ENCODE measurements at regions not wholly inside any gene's neighbourhood (a gene's known extent, or its start where the extent isn't known, plus 50 kb on each side); places are given as distances from the start of the nearest gene placed in this dataset.
"Not testable (repeated sequence)": the region's sequence is repeated elsewhere in the genome, so short reads cannot be mapped to it uniquely, and the experiment has no call there.

DNA sequence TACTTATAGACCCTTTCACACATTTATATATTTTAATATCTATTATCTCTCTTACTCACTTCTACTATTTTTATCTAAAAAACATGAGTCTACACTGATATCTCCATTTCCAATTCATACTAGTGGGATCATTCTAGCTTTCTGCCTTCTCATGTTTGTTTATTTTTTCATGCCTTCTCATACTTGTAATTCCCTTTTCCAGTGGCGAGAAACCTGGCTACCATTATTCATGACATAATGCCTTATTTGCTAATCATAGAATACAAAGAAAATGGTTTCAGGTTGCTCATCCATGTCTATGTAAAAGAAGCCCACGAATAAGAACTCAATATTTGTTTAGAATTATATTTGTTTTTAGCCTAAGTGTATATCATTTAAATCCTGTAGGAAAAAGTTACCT, 232.7 kb upstream of the ACTBL2 start:
- DNase-seq (ENCODE audit: low read depth, low spot score), result no peak

DNA sequence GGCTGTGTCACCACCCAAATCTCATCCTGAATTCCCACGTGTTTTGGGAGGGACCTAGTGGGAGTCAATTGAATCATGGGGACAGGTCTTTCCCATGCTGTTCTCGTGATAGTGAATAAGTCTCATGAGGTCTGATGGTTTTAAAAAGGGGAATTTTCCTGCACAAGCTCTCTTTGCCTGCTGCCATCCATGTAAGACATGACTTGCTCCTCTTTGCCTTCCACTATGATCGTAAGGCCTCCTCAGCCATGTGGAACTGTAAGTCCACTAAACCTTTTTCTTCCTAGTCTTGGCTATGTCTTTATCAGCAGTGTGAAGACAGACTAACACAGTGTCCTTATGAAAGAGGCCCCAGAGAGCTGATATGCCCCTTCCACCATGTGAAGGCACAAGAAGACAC, 230.9 kb upstream of the ACTBL2 start:
- DNase-seq (ENCODE audit: low read depth, low spot score), result not testable (repeated sequence)

DNA sequence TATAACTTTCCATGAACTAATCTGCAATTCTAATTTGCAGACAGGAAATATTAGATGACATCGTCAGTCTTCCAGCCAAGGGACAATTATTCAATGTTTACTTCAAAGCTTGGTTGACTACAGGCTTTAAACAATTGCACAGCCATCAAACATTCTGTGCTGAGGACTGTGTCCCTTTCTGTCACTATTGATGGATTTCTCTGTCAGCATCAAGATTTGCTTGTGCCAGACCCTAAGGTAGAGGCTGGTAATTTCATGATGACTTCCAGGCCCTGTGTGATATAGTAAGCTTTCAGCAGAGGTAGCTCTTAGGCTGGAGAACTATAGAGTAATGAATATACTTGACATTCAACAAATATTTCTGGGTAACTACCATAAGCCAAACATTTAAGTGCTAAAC, 229.3 kb upstream of the ACTBL2 start:
- no peak for DNase-seq (ENCODE audit: low read depth, low spot score)

DNA sequence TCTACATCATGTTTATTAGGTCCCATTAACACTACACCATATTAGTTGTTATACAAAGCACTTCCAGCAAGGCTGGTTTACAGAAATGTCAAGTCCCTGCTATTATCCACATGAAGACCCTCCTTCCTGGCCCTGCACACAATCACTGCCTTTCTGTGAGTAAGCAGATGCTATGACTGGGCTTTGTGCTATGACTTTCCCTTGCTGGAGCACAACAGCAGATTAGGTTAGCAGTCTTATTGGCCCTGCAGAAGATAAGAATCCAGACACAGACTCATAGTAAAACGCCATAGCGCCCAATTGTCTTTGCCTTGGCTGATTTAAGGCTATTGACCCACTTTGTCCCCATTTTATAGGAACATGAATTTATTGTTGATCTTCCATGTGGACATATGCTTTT, 228.9 kb upstream of the ACTBL2 start:
- DNase-seq (ENCODE audit: low read depth, low spot score), result no peak

DNA sequence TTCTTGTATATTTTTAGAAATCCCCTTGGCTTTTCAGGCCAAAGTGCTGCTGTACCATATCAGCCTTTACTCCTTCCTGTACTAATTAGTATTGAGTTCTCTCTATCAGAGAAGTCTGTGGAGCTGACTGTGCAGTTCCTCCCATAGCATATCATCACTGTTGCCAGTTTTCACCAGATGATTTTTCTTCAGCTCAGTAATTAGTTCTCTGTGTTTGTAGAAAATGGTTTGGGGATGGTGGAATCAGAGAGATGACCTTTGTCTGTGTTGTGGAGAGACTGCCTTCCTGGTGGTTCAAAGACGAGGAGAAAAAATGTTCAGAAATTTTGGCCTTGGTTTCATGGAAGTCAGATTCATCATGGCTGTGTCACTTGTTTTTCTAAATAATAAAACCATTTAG, 227.5 kb upstream of the ACTBL2 start:
- no peak for DNase-seq (ENCODE audit: low read depth, low spot score)

DNA sequence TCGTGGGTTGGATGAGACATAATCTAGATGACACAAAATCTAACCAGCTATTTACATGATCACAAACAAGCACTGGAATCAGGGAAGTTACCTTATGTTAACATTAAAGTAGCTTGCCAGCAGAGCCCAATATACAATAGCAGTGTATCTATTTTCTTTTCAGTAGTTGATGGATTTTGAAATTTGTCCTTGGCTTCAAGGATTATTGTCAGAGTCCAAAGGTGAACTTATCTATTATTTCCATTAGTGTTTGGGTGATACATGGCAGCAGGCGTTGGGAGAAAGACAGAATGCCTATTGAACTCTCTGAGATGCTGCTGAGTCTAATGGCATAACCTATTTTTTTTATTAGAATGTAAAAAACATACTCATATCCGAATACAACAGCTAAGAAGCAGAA, 223.2 kb upstream of the ACTBL2 start:
- no peak for DNase-seq (ENCODE audit: low read depth, low spot score)

DNA sequence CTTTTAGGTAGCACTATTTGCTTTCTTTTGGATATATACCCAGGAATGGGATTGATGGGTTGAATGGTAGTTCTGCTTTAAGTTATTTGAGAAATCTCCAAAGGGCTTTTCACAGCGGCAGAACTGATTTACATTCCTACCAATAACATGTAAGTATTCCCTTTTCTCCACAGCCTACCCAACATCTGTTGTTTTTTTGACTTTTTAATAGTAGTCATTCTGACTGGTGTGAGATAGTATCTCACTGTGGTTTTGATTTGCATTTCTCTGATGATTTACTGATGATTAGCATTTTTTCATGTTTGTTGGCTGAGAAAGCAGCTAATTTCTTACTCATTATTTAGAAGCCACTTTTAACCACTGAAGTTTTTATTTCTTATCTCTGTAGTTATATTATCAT, 221.1 kb upstream of the ACTBL2 start:
- no peak for DNase-seq (ENCODE audit: low read depth, low spot score)

DNA sequence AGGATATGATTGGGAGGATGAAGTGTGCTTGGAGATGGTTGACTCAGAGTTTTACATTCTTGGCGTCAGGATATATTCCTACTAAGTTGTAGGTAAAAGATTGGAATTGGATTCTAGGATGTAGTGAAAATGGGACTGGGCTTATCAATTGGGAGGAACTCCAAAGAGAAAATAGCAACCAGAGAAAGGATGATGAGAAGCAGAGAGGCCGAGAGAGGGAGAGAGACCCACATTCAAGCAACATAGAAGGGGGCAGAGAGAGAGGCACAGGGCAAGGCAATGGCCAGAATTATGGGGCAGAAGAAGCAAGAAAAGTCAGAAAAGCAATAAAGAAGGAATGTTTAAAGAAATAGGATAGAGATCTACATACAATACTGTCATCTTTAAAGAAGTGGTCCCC, 217.9 kb upstream of the ACTBL2 start:
- no peak for DNase-seq (ENCODE audit: low read depth, low spot score)

DNA sequence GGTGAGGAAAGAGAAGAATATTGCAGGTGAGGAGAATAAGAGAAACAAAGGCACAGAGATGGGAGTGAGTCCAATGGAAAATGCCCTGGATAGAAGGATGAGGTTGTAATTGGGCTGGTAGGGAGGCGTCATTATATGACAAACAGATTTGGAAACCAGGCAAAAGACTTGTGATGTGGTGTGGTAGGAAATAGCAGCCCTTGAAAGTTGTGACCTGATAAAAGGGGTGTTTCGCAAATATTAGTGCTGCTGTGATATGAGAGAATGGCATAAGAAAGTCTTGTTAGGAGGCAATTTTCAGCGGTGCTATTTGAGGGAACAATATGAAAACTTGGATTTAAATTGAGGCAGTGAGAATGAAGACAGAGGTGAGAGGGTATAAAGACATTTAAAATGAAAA, 217.5 kb upstream of the ACTBL2 start:
- DNase-seq (ENCODE audit: low read depth, low spot score), result no peak

DNA sequence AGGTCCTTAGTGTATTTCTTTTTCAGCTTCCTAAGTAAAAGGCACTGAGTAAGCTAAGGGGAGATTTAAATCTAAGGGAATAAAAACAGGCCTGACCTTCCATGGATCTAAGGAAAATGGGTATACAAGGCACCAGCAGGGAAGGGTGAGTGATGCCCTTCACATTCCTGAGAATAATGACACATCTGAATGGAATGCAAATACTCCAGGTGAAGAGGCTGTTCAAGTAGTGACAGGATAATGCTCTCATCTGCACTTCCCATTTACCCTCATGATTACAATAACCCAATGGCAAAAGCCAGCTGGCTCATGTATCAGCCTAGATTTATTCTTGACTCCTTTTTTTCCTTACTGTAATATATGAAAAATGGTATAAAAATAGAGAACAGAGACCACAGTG, 216.2 kb upstream of the ACTBL2 start:
- peak; percentile 87 for DNase-seq (ENCODE audit: low read depth, low spot score)

DNA sequence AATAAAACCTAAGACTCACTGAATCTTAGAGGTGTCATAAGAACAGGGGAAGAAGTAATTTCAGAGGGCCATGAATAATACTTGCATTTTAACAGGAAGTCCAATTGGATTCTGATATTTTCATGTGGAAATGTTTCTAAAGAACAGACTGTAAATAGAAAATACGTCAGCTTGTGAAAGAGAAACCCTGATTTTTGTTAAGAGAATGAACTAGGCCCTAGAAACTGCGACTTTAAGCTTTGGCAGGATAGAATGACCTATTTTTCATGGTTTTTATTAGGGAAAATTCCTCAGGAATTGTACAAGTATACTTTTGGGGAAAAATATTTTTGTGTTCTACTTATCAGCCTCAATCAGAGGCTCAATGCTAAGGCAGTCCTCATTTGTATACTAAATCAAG, 215.5 kb upstream of the ACTBL2 start:
- DNase-seq (ENCODE audit: low read depth, low spot score), result no peak

DNA sequence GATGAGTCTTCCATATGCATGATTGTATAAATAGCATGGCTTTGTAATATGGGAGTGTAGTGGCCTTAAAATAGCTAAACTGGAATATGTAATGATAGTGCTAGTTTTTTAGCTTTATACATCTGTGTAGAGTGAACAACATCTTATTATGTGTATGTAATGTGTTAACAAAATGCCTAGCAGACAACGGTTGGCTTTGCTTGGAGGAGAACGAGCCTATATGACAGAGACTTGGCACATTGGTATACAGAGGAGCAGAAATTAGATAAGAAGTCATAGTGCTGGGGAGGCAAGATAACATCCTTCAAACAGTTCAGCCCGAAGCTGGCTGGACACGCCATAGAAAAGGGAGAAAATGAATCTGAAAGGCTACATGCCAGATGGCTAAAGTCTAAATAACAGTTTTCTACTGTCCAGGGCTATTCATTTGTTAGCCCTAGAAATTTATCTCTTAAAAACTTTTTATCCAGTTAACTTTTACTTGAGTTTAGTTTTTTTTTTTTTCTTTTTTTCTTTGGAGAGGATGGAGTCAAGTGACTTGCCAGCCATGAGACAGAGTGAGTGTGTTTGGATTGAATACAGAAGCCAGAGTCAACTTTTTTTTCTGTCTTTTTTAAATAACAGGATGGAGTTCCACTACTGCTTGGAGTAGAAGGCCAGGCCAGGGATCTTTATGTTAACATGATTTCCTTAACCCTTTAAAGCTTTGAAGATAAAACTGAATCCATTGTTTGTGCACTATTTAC, 214.4 kb upstream of the ACTBL2 start:
- no peak for DNase-seq (ENCODE audit: low read depth, low spot score)

DNA sequence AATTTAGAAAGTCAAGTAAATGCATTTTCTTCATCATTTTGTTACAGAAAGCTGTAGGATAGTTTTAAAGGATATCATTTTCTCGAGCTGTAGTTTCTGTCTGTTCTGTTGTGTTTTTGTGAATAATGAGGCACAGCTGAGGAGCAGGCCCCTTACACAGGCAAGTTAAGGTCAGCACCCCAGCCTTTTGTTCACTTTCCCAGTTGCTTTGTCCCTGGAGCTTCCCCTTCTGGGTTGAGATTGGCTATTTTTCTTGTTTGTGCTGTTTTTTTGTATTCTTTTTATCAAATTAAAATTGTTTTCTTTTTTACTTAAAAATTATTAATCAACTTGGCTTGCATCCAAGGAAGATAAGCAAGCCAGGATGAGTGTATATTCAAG, 213.8 kb upstream of the ACTBL2 start:
- DNase-seq (ENCODE audit: low read depth, low spot score), result no peak

DNA sequence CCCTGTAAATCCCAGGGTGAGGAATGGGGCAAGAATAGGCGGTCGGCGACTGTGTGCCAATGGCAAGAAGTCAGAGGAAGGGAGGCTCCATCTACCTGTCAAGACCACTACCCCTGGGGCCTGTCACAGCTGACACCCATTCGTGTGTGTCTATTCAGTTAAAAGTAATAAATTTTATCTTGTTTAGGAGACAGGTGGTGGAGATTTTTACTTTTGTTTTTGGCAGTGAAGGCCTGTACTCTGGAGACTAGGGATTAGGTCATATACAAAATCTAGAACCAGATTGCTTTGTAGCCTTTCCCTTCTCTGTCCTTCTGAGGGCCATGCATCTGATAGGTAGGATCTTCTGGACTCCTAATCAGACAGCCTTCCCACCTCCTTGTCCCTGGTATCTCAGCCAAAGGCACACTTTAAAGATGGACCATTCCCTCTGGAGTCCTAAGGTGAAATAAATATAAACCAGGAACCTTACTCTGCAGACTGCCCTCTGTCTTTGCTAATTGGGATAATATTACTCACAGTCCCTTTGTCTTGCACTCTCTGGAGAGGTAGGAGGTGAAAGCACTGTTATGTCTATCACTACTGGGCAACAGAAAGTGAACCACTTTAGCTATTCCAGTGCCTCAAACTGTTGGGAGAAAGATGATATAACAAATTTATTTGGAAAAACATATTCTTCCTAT, 213.2 kb upstream of the ACTBL2 start:
- no peak for DNase-seq (ENCODE audit: low read depth, low spot score)

DNA sequence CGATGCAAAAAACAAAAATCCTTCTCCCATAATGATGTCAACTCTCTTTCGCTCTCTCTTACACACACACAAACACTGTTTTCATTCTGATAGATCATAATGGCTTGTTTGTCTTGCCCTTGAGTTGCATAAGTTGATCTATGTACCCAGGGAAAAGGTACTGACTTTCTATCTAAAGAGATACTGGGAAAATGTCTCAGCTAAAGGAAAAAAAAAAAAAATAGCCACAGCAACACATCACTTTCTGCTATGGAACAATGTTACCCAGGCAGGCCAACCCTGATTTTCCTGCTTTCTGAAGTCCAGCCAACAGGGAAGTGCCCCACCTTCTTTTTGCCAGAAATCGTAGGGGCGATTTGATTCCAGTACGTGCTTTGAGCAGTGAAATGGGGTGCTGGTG, 212.6 kb upstream of the ACTBL2 start:
- no peak for DNase-seq (ENCODE audit: low read depth, low spot score)

DNA sequence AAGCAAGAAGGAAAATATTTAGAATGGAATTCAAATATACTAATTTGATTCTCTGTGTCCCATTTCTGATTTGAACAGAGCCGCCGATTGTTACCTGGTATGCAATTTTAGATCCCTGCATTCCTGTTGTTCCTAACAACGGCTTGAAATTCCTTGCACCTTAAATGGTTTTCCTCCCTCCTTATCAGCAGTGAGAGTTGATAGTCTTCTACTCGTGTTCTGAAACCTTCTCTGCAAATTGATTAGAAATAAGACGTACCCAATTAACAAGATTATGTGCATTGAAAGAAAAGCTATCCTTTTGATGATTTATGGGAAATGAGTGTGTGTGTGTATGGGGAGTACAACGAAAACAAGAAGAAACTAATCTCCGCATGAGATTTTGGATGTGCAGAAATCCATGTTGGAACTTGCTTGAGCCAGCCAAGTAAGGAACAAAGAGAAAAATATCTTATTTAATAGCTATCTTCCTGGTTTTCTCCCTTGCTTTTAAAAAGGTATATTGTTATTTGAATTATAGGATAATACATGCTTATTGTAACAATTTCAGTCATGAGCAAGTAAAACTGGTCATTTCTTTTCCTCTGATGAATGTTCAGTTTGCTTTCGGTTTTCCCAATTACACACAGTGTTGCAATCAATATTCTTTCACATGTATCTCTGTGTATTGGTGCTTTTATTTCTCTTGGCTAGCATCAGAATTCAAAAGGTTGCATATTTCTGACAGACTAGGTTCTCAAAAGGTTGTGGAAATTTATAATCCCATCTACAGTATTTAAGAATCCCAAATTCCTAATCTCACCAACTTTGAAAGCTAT, 211.1 kb upstream of the ACTBL2 start:
- no peak for DNase-seq (ENCODE audit: low read depth, low spot score)

DNA sequence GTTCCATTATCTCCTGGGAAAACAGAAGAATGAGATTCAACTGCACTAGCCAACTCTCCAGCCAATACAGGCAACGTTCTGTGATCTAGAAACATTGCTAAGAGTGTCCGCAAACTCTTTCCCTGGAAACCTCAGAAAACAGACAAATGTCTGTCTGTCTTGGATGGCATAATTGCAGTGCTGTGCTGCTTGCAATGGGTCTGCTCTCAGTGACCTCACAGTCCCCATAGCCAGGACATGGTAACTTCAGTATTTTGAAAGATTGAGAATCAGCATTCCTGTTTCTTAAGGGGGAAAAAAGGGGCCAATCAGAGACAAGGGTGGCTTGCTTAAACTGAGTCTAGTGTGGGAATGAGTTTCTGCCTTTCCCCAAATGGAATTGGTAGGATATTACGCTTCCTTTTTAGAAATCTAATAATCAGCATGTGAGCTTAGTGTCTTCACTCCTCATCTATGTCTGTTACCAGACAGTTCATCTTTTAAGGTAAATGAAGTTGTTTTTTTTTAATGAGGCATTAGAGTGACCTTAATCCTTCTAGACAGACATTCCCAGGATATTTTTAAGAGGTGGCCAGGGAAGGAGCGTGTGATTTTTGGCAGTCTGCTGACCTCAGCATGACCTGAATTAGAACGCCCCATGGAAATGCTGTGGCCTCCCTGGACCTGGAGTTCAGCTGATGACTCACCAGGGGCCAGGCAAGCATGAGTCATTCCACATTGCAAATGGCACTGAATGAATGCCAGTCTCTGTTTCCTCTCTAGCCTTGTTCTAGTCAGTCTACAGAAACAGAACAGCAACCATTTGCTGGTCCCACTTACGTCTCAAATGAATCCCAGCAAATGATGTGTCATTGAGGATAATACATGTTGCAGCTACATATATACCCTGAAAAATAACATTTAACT, 210.2 kb upstream of the ACTBL2 start:
- peak; percentile 50 for DNase-seq (ENCODE audit: low read depth, low spot score)

DNA sequence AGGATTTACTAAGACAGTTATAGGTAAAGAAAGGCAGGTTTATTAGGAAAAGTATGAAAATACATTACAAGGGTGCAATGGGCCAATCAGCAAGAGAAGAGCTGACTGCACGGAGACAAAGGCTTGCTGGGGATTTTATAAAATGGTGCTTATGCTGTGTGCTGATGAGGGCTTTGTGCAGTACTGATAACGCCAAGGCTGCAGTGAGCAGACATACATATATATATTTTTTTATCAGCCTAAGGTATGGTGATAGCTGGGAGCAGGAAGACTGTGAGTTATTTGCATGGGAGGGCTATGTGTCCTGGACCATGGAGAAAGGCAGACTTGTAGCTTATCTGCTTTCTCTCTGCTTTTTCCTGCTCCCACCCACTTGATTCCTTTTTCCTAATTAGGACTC, 208.1 kb upstream of the ACTBL2 start:
- no peak for DNase-seq (ENCODE audit: low read depth, low spot score)

DNA sequence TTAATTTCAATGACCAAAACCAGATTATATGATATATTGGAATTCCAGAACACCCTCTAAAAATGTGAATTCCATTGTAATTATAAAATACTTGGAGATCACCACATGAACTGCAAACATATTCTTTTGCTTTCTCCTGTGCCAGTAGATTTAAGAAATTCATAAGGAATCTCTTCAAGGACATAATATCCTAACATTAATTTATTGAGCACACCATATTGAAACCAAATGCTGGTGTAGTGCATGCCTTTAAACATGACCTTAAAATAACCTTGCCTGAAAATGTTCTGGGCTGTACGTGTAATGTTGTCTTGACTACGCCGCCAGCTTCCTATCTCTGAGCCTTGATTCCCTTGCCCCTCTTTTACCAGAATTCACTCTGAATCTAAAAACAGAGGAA, 205.0 kb upstream of the ACTBL2 start:
- no peak for DNase-seq (ENCODE audit: low read depth, low spot score)

DNA sequence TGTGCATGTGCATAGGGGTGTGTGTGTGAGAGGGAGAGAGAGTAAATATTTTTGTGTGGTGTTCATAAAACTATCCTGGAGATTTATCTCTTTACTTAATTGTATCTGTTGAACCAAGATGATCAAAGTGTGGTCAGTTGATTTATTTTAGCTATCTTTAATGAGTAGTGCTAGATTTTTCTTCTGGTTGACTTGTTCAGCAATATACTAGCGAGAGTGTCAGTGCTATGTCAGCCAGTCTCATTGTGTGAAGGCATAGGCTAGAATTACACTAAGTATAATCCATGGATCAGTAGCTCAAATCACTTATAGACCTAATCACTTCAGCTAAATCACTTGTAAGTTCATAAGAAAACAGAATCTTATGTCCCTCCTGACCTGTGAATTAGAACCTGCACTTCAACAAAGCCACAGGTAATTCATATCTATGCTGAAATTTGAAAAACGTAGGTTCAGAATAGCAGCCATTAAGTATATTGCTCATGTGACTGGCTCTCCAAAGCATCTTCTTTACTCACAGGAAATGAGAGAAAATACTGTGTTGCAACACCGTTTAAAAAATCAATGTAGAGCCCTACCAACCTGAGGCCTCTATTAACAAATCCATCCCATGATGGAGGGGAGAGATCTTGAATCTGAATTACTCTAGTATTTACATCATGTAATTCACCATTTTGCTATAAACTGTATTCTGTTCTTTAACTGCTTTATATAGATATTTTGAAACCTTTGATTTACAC, 203.1 kb upstream of the ACTBL2 start:
- DNase-seq (ENCODE audit: low read depth, low spot score), result no peak

DNA sequence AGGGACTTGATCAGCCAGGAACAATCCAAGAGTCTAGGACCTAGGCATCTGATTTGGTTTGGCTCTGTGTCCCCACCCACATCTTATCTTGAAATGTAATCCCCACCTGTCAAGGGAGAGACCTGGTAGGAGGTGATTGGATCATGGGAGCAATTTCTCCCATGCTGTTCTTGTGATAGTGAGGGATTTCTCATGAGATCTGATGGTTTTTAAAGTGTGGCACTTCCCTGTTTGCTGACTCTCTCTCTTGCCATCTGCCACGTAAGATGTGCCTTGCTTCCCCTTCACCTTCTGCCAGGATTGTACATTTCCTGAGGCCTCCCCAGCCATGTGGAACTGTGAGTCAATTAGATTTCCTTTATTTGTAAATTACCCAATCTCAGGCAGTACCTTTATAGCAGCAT, 201.7 kb upstream of the ACTBL2 start:
- no peak for DNase-seq (ENCODE audit: low read depth, low spot score)

Data from iPS DF 19.7 (cell line).